ENCODE measurements at regions not wholly inside any gene's neighbourhood (a gene's known extent, or its start where the extent isn't known, plus 50 kb on each side); places are given as distances from the start of the nearest gene placed in this dataset.

- no peaks in the 10 kb centered on the region for H3K79me2 ChIP-seq (ENCODE audit: control insufficient read depth, insufficient read depth, low read length)
- no peaks in the 10 kb centered on the region for H4K20me1 ChIP-seq (ENCODE audit: control insufficient read depth, insufficient read depth, low read length, poor library complexity, severe bottlenecking)
- no peak overlapping the region for H3K9ac ChIP-seq (ENCODE audit: low read length)
- Mint-ChIP-seq H3K27me3 (peaks cover 10% of the 10 kb centered on the region), H3K27ac (no peak overlapping the region), H3K4me1 (no peaks in the 10 kb centered on the region), H3K4me3 (no peak overlapping the region), H3K9me3 (ENCODE audit: insufficient read depth) (no peaks in the 10 kb centered on the region)
- WGBS (ENCODE audit: insufficient coverage): no CpG with 5 or more reads among the region's 3 CpGs
- no peak for ATAC-seq (ENCODE audit: low read depth)
- intact Hi-C loops (cut with micrococcal nuclease): no loop called here
- TF ChIP-seq EZH2 (IDR thresholded peaks at IDR 0.05; ENCODE audit: borderline replicate concordance, insufficient read depth, low read depth, low read length, poor library complexity, severe bottlenecking): no peak
- TF ChIP-seq CTCF (IDR thresholded peaks at IDR 0.05): no peak
- H3K27me3 ChIP-seq (replicated peaks in 1 of 4; ENCODE audit: control extremely low read depth in 1 of 4, control insufficient read depth in 3 of 4, insufficient read depth in 4 of 4, low read length in 3 of 4): no peaks in the 10 kb centered on the region
- H3K27ac ChIP-seq (ENCODE audit: low read length in 2 of 2): no peak overlapping the region
- no peak overlapping the region for H3K4me2 ChIP-seq (replicated peaks; ENCODE audit: low read depth, low read length, poor library complexity, severe bottlenecking)
- H3K4me1 ChIP-seq (ENCODE audit: control insufficient read depth in 2 of 2, insufficient read depth in 2 of 2, low read length in 2 of 2): no peaks in the 10 kb centered on the region
- DNase-seq: no peak
- no peaks in the 10 kb centered on the region for H3K9me3 ChIP-seq (ENCODE audit: control extremely low read depth in 1 of 3, control insufficient read depth in 2 of 3, insufficient read depth in 1 of 3, low read length in 2 of 3)
- no peak overlapping the region for H3K4me3 ChIP-seq (ENCODE audit: control extremely low read depth in 1 of 5, extremely low read depth in 1 of 5, insufficient read depth in 1 of 5, low read depth in 2 of 5, low read length in 4 of 5)
- H3K36me3 ChIP-seq (replicated peaks in 1 of 2; ENCODE audit: control extremely low read depth in 1 of 2, control insufficient read depth in 1 of 2, extremely low read depth in 1 of 2, insufficient read depth in 2 of 2, low read length in 1 of 2): no peaks in the 10 kb centered on the region
- CTCF ChIA-PET: no interaction called here
- no peak overlapping the region for H2AFZ ChIP-seq (ENCODE audit: insufficient read depth, low read depth, low read length, poor library complexity, severe bottlenecking)
- POLR2A ChIA-PET: no interaction called here
These were observed 116.1 kb downstream of the CCDC34 start for GRCh38 chr11:27246925-27247324.

- TF ChIP-seq EZH2 (IDR thresholded peaks at IDR 0.05; ENCODE audit: borderline replicate concordance, insufficient read depth, low read depth, low read length, poor library complexity, severe bottlenecking) (no peak), CTCF (IDR thresholded peaks at IDR 0.05) (no peak)
- CTCF ChIA-PET: no interaction called here
These were observed 118.1 kb downstream of the CCDC34 start for GRCh38 chr11:27244900-27245299.

More at GRCh38 chr11:27244900-27245299, 118.1 kb downstream of the CCDC34 start:
- no peak overlapping the region for H3K27ac Mint-ChIP-seq
- Histone ChIP-seq H3K9ac (ENCODE audit: low read length) (no peak overlapping the region), H3K9me3 (ENCODE audit: control extremely low read depth in 1 of 3, control insufficient read depth in 2 of 3, insufficient read depth in 1 of 3, low read length in 2 of 3) (no peaks in the 10 kb centered on the region), H3K4me1 (ENCODE audit: control insufficient read depth in 2 of 2, insufficient read depth in 2 of 2, low read length in 2 of 2) (no peaks in the 10 kb centered on the region), H3K27ac (ENCODE audit: low read length in 2 of 2) (no peak overlapping the region), H3K27me3 (replicated peaks in 1 of 4; ENCODE audit: control extremely low read depth in 1 of 4, control insufficient read depth in 3 of 4, insufficient read depth in 4 of 4, low read length in 3 of 4) (no peaks in the 10 kb centered on the region), H3K79me2 (ENCODE audit: control insufficient read depth, insufficient read depth, low read length) (no peaks in the 10 kb centered on the region), H2AFZ (ENCODE audit: insufficient read depth, low read depth, low read length, poor library complexity, severe bottlenecking) (no peak overlapping the region), H3K36me3 (replicated peaks in 1 of 2; ENCODE audit: control extremely low read depth in 1 of 2, control insufficient read depth in 1 of 2, extremely low read depth in 1 of 2, insufficient read depth in 2 of 2, low read length in 1 of 2) (no peaks in the 10 kb centered on the region), H3K4me2 (replicated peaks; ENCODE audit: low read depth, low read length, poor library complexity, severe bottlenecking) (no peak overlapping the region), H4K20me1 (ENCODE audit: control insufficient read depth, insufficient read depth, low read length, poor library complexity, severe bottlenecking) (no peaks in the 10 kb centered on the region), H3K4me3 (ENCODE audit: control extremely low read depth in 1 of 5, extremely low read depth in 1 of 5, insufficient read depth in 1 of 5, low read depth in 2 of 5, low read length in 4 of 5) (no peak overlapping the region)
- intact Hi-C loops (cut with micrococcal nuclease): no loop called here
- POLR2A ChIA-PET: no interaction called here
- H3K4me3 Mint-ChIP-seq: no peak overlapping the region
- peaks cover 10% of the 10 kb centered on the region for H3K27me3 Mint-ChIP-seq
- no peak for ATAC-seq (ENCODE audit: low read depth)
- no peaks in the 10 kb centered on the region for H3K4me1 Mint-ChIP-seq
- no peak for DNase-seq
- H3K9me3 Mint-ChIP-seq (ENCODE audit: insufficient read depth): no peaks in the 10 kb centered on the region

Measured in B cell (primary cell).